GM10248 (cell line): ENCODE measurements at regions not wholly inside any gene's neighbourhood (a gene's known extent, or its start where the extent isn't known, plus 50 kb on each side); places are given as distances from the start of the nearest gene placed in this dataset.

Experiments
- CTCF ChIA-PET: fragments of 300-600 bp; sonication (Branson Sonifier 250); formaldehyde crosslinking; extraction: SDS; loops from one replicate; lab custom pipeline; 2021; ENCODE audit warnings: antibody characterized with exemption; lab: Yijun Ruan, JAX
- POLR2A ChIA-PET: fragments of 350-650 bp; sonication (Branson Sonifier 250); formaldehyde crosslinking; extraction: SDS; loops from one replicate; lab custom pipeline; 2020; ENCODE audit warnings: antibody characterized with exemption; lab: Yijun Ruan, JAX
- DNase-seq: peaks from one replicate; pipeline ENCODE4 v3.0.0; 2012; ENCODE audit errors: extremely low spot score
- CTCF ChIP-seq: IDR thresholded peaks from 2 replicates; pipeline ENCODE4 v1.5.1; 2012; ENCODE audit warnings: mild to moderate bottlenecking, low read depth; ENCODE audit errors: extremely low read depth, missing control alignments, control extremely low read depth

GRCh38 chr11:95542868-95543551 is 246.6 kb downstream of the FAM76B start:
- ChIA-PET POLR2A (no interaction called here), CTCF (no interaction called here)
- no peak for TF ChIP-seq CTCF
- no peak for DNase-seq

- no peak for DNase-seq
- ChIA-PET POLR2A (no interaction called here), CTCF (interaction anchor here (1.1 kb wide), 1 partner anchor 16 kb away, joined by 3 read pairs; no protein-coding TSS in a partner anchor)
- TF ChIP-seq CTCF = no peak
These were observed 247.9 kb downstream of the FAM76B start for GRCh38 chr11:95541715-95542114.

GRCh38 chr11:95536047-95536690 is 253.4 kb downstream of the FAM76B start:
- CTCF ChIA-PET = interaction anchor here (1.0 to 3.0 kb wide), 5 partner anchors 9 to 173 kb away, joined by 3 to 18 read pairs (median 3); no protein-coding TSS in a partner anchor
- TF ChIP-seq CTCF = no peak

GRCh38 chr11:95534809-95535208 is 254.8 kb downstream of the FAM76B start:
- DNase-seq = no peak
- ChIA-PET POLR2A (no interaction called here), CTCF (interaction anchor here (3.0 kb wide), 1 partner anchor 10 kb away, joined by 18 read pairs; no protein-coding TSS in a partner anchor)
- TF ChIP-seq CTCF = no peak

More at GRCh38 chr11:95536047-95536690, 253.4 kb downstream of the FAM76B start:
- DNase-seq = no peak
- POLR2A ChIA-PET = no interaction called here

- no peak for DNase-seq
- POLR2A ChIA-PET = no interaction called here
- TF ChIP-seq CTCF = no peak
- CTCF ChIA-PET = no interaction called here
These were observed 255.4 kb downstream of the FAM76B start for GRCh38 chr11:95534226-95534625.

- ChIA-PET CTCF (interaction anchor here (0.6 kb wide), 1 partner anchor 14 kb away, joined by 3 read pairs; no protein-coding TSS in a partner anchor), POLR2A (no interaction called here)
- no peak for TF ChIP-seq CTCF
- DNase-seq = no peak
These were observed 258.5 kb downstream of the FAM76B start for GRCh38 chr11:95531116-95531515.
